GM18909 (cell line): ENCODE measurements at regions not wholly inside any gene's neighbourhood (a gene's known extent, or its start where the extent isn't known, plus 50 kb on each side); places are given as distances from the start of the nearest gene placed in this dataset.

ENCODE experiments used
- ATAC-seq: cut with Tn5 transposase; IDR thresholded peaks from one replicate; pipeline ENCODE4 v1.9.1; 2021; ENCODE audit warnings: mild to moderate bottlenecking; ENCODE audit not compliant: unreplicated experiment, poor library complexity

DNA sequence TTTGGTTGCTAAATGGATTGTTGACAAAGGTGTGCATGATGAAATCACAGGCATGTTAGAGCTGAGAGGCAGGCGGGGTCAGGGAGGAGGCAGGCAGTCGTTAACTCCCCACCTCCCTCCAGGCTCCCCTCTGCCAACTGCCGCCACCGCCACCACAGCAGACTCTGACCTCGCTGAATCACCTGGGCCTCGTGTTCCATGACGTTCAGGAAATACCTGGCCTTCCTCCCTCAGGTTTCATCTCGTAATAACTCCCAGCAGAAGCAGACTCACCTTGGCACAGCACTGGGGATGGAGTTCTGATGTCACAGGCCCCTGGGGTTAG is 198.5 kb downstream of the KATNAL1 start:
- no peak for ATAC-seq

- no peak for ATAC-seq
Measured at GRCh38 chr13:30108216-30108912, 199.0 kb downstream of the KATNAL1 start.

GRCh38 chr13:30107521-30108136 is 199.7 kb downstream of the KATNAL1 start:
- no peak for ATAC-seq

DNA sequence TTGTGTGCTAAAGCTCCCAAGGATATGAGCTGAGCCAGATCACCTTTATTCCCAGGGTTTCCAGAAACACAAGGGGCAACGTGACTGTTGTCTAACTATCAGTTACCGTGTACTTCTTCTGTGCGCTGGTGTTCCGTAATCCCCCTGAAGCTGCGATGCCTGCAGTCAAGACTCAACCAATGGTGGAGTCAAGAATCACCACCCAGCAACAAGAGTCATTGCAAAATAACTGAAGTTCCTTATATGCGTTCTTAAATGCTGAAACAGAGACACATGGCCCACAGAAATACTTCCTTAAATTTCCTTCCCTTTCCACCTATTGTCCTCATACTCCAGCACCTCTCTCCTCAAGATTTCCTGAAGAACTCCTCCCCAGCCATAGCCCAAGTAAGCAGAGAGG is 200.2 kb downstream of the KATNAL1 start:
- no peak for ATAC-seq

DNA sequence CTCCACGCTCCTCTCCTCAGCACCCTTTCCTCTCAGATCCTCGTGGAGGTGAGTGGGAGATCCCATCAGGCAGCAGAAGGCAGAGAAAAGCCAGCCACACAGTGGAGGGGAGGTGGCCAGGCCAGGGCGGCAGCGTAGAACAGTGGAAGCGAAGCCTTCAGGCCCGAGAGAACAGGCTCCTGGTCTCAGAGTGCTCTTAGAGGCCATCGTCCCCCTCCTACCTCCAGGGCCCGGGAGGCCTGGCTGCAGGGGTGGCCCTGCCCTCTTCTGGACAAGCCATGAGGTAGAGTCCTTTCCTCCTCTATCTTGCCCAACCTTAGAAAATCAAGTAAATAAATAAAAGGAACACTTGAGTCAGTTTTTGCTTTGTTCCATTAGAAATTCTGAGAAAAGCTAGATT is 202.0 kb downstream of the KATNAL1 start:
- no peak for ATAC-seq

DNA sequence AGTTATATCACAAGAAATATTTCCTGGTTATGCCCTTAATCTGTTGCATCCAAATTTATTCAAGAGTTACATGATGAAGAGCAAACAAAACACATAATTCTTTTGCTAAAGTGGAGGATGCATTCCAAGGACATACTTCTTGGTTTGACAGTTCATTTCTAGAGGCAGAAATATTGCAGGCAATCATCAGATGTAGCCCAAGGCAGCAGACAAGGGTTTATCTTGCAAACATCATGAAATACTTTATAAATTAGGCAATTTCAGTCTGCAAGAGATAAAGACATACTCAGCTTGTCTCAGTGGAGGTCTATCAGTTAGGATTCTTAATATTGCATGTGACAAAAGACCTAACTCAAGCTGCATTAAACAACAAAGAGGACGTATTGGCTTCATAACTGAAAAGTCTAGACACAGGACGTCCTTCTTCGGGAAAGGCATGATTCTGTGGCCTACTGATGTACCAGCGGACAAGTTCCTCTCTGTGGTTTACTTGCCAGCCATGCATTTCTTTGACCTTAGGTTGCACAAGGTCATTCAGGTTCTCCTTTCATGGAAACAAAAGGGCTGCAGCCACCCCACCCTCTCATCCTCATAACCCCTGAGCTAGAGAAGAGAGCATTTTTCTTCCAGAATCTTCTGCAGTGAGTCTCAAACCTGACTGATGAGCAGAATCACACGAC is 204.1 kb downstream of the KATNAL1 start:
- ATAC-seq = no peak

DNA sequence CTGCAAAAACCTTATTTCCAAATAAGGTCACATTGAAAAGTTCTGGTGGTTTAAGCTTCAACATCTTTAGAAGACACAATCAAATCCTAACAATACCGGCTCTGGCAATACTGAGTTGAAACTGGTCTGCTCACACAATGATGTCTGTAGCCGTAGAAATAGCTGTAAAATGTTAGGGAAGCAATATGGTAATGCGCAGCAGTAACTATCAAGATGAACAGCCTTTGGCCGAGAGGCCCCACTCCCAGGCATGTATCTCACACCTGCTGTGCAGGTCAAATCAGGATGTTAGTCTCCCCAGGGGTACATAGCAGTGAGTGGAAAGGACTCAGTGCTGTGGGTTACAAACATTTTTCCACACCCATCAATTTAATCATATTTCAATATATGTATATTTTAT is 207.1 kb downstream of the KATNAL1 start:
- ATAC-seq = no peak

DNA sequence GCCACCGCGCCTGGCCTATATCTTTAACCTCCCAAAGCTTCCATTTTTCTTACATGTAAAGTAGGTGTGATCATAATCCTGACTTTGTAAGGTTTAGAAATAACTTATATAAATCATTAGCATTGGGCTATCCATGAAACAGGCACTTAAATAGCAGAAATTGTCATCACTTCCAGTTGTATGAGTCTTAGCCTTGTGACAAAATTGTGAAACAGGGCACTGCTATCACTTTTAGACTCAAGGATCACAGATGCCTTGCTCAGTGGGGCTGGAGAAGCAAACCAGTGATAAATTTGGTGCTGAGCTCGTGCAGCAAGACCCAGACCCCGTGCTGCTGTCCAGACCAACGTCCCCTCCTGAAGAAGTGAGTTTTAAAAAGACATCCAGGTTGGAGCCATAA is 209.7 kb downstream of the KATNAL1 start:
- no peak for ATAC-seq

DNA sequence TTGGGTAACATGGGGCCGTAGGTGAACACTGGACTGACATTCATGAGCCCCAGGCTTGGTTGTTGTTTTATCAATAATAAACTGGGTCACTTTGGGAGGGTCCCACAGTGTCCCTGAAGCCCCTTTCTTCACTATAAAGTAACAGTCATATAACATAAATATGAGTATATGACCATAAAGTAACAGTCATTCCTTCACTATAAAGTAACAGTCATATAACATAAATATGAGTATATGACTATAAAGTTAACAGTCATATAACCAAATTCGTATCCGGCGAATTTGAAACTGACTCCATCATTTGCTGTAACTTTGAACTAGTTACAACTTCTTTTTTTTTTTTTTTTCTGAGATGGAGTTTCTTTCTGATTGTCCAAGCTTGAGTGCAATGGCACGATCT is 210.3 kb downstream of the KATNAL1 start:
- ATAC-seq = no peak

DNA sequence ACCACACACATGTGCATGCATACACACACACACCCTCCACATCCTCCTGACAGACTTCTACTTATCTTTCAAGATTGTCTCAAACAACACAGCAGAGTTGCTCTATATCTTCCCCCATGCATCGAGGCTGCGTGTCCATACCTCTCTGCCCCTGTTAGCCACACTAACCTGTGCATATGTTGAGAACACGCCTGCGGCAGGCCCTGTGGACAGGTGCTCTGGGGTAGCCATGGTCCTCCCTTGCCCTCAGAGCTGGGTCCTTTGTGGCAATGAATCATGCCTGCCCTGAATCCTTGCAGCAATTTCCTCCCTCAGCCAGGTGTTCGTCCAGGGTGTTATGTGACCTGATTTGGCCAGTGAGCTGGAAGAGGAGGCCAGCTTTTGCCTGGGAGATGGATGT is 213.3 kb downstream of the KATNAL1 start:
- no peak for ATAC-seq

DNA sequence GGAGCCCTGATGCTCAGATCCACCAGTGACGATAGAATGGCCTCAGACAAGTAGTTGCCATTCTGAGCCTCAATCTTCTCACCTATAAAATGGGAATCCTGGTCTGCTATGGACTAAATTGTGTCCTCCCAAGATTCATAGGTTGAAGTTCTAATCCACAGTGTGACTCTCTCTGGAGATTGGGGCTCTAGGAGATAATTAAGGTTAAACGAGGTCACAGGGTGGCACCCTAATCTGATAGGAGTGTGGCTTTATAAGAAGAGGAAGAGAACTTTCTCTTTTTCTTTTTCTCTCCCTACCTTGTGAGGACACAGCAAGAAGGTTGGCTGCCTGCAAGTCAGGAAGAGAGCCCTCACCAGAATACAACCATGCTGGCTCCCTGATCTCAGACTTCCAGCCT is 214.1 kb downstream of the KATNAL1 start:
- ATAC-seq = no peak

DNA sequence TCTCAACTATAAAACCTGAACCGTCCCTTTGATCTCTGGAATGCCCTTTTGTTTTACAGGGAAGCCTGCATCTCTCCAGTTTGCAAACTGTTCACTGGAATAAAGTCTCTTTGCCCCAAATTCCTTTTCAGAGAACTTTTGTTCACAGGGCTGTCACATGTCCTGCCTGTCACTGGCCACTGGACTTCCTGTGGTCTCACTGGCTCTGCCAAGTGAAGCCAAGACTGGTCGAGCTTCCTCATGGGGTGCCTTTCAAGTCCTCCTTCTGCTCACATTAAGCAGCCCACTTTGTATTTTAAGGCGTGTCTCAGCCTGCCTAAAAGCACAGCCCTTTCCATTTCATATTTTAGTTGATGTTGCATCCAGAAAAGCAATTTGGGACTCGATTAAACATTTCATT is 215.7 kb downstream of the KATNAL1 start:
- ATAC-seq = no peak

DNA sequence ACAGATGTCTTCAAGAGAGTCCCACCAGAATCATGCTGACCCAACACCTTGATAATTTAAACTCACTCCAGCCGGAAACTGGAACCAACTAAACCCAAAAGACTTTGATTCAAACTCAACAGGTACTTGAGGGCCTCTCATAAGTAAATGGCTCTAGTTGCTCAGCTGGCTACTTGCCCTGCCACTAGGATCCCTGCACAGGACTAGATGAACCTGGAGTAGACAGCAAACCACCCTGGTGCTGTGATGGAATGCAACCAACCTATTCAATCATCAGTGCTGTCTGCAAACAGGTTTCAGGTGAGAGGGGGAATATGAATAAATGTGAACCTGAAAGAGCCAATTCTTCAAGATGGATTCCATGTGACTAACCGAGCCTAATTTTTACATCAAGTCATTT is 216.3 kb downstream of the KATNAL1 start:
- no peak for ATAC-seq

GRCh38 chr13:30088312-30088855 is 219.0 kb downstream of the KATNAL1 start:
- ATAC-seq = no peak

GRCh38 chr13:30085087-30085486 is 222.3 kb downstream of the KATNAL1 start:
- no peak for ATAC-seq

GRCh38 chr13:30082391-30082790 is 225.0 kb downstream of the KATNAL1 start:
- no peak for ATAC-seq

DNA sequence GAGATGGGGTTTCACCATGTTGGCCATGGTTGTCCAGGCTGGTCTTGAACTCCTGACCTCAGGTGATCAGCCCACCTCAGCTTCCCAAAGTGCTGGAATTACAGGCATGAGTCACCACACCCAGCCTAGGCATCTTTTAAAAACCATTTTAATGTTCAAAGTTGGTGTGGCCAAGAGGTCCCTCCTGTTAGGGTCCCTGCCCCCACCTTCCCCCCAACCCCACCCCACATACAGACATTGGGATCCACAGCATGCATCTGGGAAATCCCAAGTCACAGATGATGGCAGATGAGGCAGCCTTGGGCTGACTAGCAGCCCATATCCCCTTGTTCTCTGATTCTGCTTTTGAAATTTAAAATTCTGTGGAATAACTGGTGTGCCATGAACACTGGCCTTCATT is 226.0 kb downstream of the KATNAL1 start:
- no peak for ATAC-seq

DNA sequence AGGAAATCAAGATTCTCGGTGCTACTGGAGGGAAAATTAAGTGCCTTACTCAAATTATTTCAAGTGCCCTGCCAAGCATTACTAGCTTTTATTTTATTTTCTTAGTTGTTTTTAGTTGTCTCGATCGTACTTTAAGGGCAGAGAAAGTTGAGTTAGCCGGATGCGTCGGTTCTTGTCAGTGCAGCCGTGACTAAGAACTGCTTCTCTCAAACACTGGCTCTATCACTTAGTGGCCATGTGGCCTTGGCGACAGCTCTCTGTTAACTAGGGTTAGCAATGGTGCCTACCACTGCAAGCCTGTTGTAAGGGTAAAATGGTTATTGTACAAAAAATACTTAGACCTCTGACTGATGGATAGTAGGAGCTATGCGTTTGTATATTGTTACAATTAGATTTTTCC is 227.8 kb downstream of the KATNAL1 start:
- ATAC-seq = no peak

DNA sequence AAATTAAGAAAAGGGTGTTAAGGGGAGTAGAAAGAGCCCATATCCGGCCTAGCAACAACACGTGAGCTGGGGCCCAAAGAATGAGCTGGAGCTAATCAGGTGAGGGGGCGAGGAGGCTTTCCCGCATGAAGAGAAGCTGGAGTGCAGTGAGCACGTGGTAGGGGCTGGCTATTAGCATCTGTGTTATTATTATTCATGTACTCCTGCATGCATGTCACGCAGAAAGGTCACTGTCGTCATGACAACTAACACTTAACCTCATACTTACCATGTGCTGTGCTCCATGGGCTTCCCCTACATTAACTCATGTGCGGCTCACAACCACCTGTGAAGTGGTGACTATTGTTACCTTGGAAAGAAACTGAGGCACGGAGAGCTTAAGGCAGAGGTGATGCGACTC is 227.6 kb upstream of the UBL3 start:
- ATAC-seq = no peak

GRCh38 chr13:30077240-30077735 is 226.9 kb upstream of the UBL3 start:
- ATAC-seq = no peak

- no peak for ATAC-seq
Measured at GRCh38 chr13:30074955-30075614, 224.7 kb upstream of the UBL3 start.
